ENCODE measurements at regions not wholly inside any gene's neighbourhood (a gene's known extent, or its start where the extent isn't known, plus 50 kb on each side); places are given as distances from the start of the nearest gene placed in this dataset.
A peak's percentile ranks its signal among the peaks of the same experiment; 100 is the strongest.

- Mint-ChIP-seq H3K36me3 (peaks cover 3% of the 10 kb centered on the region; the same call in 1 of the 2 replicates), H3K4me1 (no peaks in the 10 kb centered on the region)
Observed at GRCh38 chr14:95023886-95024285, 133.4 kb downstream of the DICER1 start.

GRCh38 chr14:95023115-95023514 lies 134.2 kb downstream of the DICER1 start:
- H3K27ac Mint-ChIP-seq: no peak overlapping the region
- POLR2A ChIA-PET: no interaction called here
- H3K4me1 Mint-ChIP-seq: no peaks in the 10 kb centered on the region
- DNase-seq (ENCODE audit: low spot score) (no peak), ATAC-seq (no peak)
- H3K27me3 Mint-ChIP-seq (ENCODE audit: low read depth): no peaks in the 10 kb centered on the region
- no peak for TF ChIP-seq ATF3 (CRISPR knock-in tag; conservative IDR thresholded peaks at IDR 0.05)
- TF ChIP-seq ZSCAN18 (CRISPR knock-in tag; IDR thresholded peaks at IDR 0.05): no peak
- no peak for TF ChIP-seq ZNF219 (CRISPR knock-in tag; IDR thresholded peaks at IDR 0.05; ENCODE audit: borderline replicate concordance)
- TF ChIP-seq ZNF532 (CRISPR knock-in tag; IDR thresholded peaks at IDR 0.05; ENCODE audit: borderline replicate concordance): no peak
- TF ChIP-seq ATF1 (CRISPR knock-in tag; IDR thresholded peaks at IDR 0.05): no peak
- no peak overlapping the region for H3K4me3 Mint-ChIP-seq
- peaks cover 3% of the 10 kb centered on the region; the same call in 1 of the 2 replicates for H3K36me3 Mint-ChIP-seq
- CTCF ChIA-PET: no interaction called here
- peaks cover 5% of the 10 kb centered on the region for H3K9me3 Mint-ChIP-seq

More at GRCh38 chr14:95023886-95024285, 133.4 kb downstream of the DICER1 start:
- Mint-ChIP-seq H3K27me3 (ENCODE audit: low read depth) (no peaks in the 10 kb centered on the region), H3K9me3 (peaks cover 5% of the 10 kb centered on the region), H3K27ac (no peak overlapping the region), H3K4me3 (no peak overlapping the region)
- ChIA-PET CTCF (interaction anchor here (1.1 to 1.3 kb wide), 3 partner anchors 11 to 391 kb away, joined by 3 to 4 read pairs (median 3); no protein-coding TSS in a partner anchor), POLR2A (interaction anchor here (0.5 kb wide), 1 partner anchor 904 kb away, joined by 3 read pairs; no protein-coding TSS in a partner anchor)
- DNase-seq (ENCODE audit: low spot score) (no peak), ATAC-seq (no peak)
- TF ChIP-seq GABPB1 (CRISPR knock-in tag; IDR thresholded peaks at IDR 0.05) (peak; percentile 50; the same call in 1 of the 2 replicates), ZNF317 (CRISPR knock-in tag; IDR thresholded peaks at IDR 0.05; ENCODE audit: borderline replicate concordance, low read depth) (no peak)

GRCh38 chr14:95021588-95021987 lies 135.7 kb downstream of the DICER1 start:
- peaks cover 3% of the 10 kb centered on the region; the same call in 1 of the 2 replicates for H3K36me3 Mint-ChIP-seq
- no peak for DNase-seq (ENCODE audit: low spot score)
- CTCF ChIA-PET: interaction anchor here (1.2 kb wide), 1 partner anchor 23 kb away, joined by 4 read pairs; no protein-coding TSS in a partner anchor
- H3K9me3 Mint-ChIP-seq: peaks cover 5% of the 10 kb centered on the region
- H3K27ac Mint-ChIP-seq: no peak overlapping the region
- no peaks in the 10 kb centered on the region for H3K4me1 Mint-ChIP-seq
- no peaks in the 10 kb centered on the region for H3K27me3 Mint-ChIP-seq (ENCODE audit: low read depth)
- H3K4me3 Mint-ChIP-seq: no peak overlapping the region
- peak; percentile 82 for ATAC-seq
- POLR2A ChIA-PET: no interaction called here
- TF ChIP-seq E2F5 (CRISPR knock-in tag; IDR thresholded peaks at IDR 0.05) (no peak), KAT7 (CRISPR knock-in tag; IDR thresholded peaks at IDR 0.05; ENCODE audit: borderline replicate concordance) (no peak), NFE2L1 (CRISPR knock-in tag; IDR thresholded peaks at IDR 0.05) (no peak), E2F4 (CRISPR knock-in tag; IDR thresholded peaks at IDR 0.05; ENCODE audit: borderline replicate concordance, low read depth) (no peak), GRHL2 (CRISPR knock-in tag; IDR thresholded peaks at IDR 0.05; ENCODE audit: insufficient replicate concordance, severe bottlenecking) (no peak), ZBTB21 (CRISPR knock-in tag; IDR thresholded peaks at IDR 0.05; ENCODE audit: borderline replicate concordance) (no peak), TEAD4 (CRISPR knock-in tag; IDR thresholded peaks at IDR 0.05) (no peak), SMAD4 (CRISPR knock-in tag; IDR thresholded peaks at IDR 0.05) (no peak), EMX1 (CRISPR knock-in tag; IDR thresholded peaks at IDR 0.05) (no peak)

Measured in WTC11 (cell line).